Endothelial cell of umbilical vein (primary cell): ENCODE measurements at regions not wholly inside any gene's neighbourhood (a gene's known extent, or its start where the extent isn't known, plus 50 kb on each side); places are given as distances from the start of the nearest gene placed in this dataset.

ENCODE experiments used
- BruUV-seq: library from RNA; stranded (reverse); fragments of 400-500 nt; replicated peaks from 2 replicates; lab custom pipeline; 2021; lab: Mats Ljungman, UMichigan
- CTCF ChIA-PET: fragments of 300-600, 350-600 bp; sonication (Branson Sonifier 250); formaldehyde crosslinking; loops from one replicate; lab custom pipeline; 2021; ENCODE audit warnings: antibody characterized with exemption, inconsistent platforms; lab: Charles Lee
- POLR2A ChIA-PET: fragments of 300-600, 350-600 bp; sonication (Branson Sonifier 250); formaldehyde crosslinking; loops from one replicate; lab custom pipeline; 2021; ENCODE audit warnings: antibody characterized with exemption, inconsistent platforms; lab: Charles Lee
- DNase-seq: peaks from one replicate; pipeline ENCODE4 v3.0.0-alpha.2; 2011; ENCODE audit warnings: low read depth, low spot score
- FAIRE-seq: peaks from 2 replicates; lab custom pipeline; 2011; peaks lifted over from hg19 to GRCh38; lab: Jason Lieb, UNC
- H2AFZ ChIP-seq: 2 replicates; pipeline ENCODE4 v1.6.0; 2012; ENCODE audit warnings: low read depth, low read length, control low read depth, inconsistent platforms
- H3K27ac ChIP-seq: 2 replicates; pipeline ENCODE4 v1.5.1; 2011; ENCODE audit warnings: low read depth, mild to moderate bottlenecking, control low read depth, low read length, moderate library complexity; ENCODE audit not compliant: insufficient read depth
- H3K27me3 ChIP-seq, 2 experiments: 2 replicates each; pipeline versions ENCODE4 v1.6.0 to v1.6.1; 2011; ENCODE audit warnings: low read length in 2 of 2, mixed read lengths in 1 of 2; ENCODE audit not compliant: control insufficient read depth in 2 of 2, insufficient read depth in 2 of 2
- H3K36me3 ChIP-seq, 2 experiments: 2 replicates in 1 of 2; 3 replicates in 1 of 2; pipeline ENCODE4 v1.5.1; 2011; ENCODE audit warnings: low read length in 2 of 2, mild to moderate bottlenecking in 1 of 2, moderate library complexity in 1 of 2; ENCODE audit not compliant: control insufficient read depth in 2 of 2, insufficient read depth in 2 of 2; ENCODE audit errors: extremely low read depth in 1 of 2
- H3K4me1 ChIP-seq: 3 replicates; pipeline ENCODE4 v1.5.1; 2011; ENCODE audit warnings: mild to moderate bottlenecking, low read length; ENCODE audit not compliant: control insufficient read depth, insufficient read depth; ENCODE audit errors: extremely low read depth
- H3K4me2 ChIP-seq: 2 replicates; pipeline ENCODE4 v1.6.1; 2011; ENCODE audit warnings: low read length, control low read depth, mixed read lengths; ENCODE audit not compliant: insufficient read depth
- H3K4me3 ChIP-seq, 3 experiments: fragments of 200-600 bp in 1 of 3; sonication (generic), shearing (Covaris generic) in 1 of 3; replicated peaks in 1 of 3; 2 replicates each; pipeline ENCODE4 v1.5.1; 2011 to 2016; ENCODE audit warnings: control low read depth in 3 of 3, low read length in 3 of 3, mild to moderate bottlenecking in 2 of 3, inconsistent platforms in 1 of 3, low read depth in 1 of 3, moderate library complexity in 1 of 3; ENCODE audit not compliant: insufficient read depth in 1 of 3
- H3K79me2 ChIP-seq: 2 replicates; pipeline ENCODE4 v1.6.0; 2012; ENCODE audit warnings: low read length, inconsistent platforms; ENCODE audit not compliant: control insufficient read depth, insufficient read depth
- H3K9ac ChIP-seq: replicated peaks from 2 replicates; pipeline ENCODE3; 2011; ENCODE audit warnings: low read length, control low read depth; ENCODE audit not compliant: insufficient read depth; ENCODE audit errors: extremely low read depth
- H3K9me1 ChIP-seq: replicated peaks from 3 replicates; pipeline ENCODE4 v1.6.0; 2011; ENCODE audit warnings: mild to moderate bottlenecking, low read length; ENCODE audit not compliant: control insufficient read depth, insufficient read depth; ENCODE audit errors: extremely low read depth
- H3K9me3 ChIP-seq: replicated peaks from 2 replicates; pipeline ENCODE4 v1.5.1; 2012; ENCODE audit warnings: low read length, inconsistent platforms; ENCODE audit not compliant: control insufficient read depth, insufficient read depth
- H4K20me1 ChIP-seq: replicated peaks from 2 replicates; pipeline ENCODE3; 2011; ENCODE audit warnings: mild to moderate bottlenecking, low read length; ENCODE audit not compliant: control insufficient read depth, insufficient read depth; ENCODE audit errors: extremely low read depth
- CTCF ChIP-seq, 2 donors: IDR thresholded peaks; 1 replicate in 1 of 2; 2 replicates in 1 of 2; pipeline ENCODE4 v1.5.1; 2011; ENCODE audit warnings: low read length in 2 of 2, mild to moderate bottlenecking in 2 of 2, moderate library complexity in 2 of 2, control low read depth in 1 of 2, inconsistent platforms in 1 of 2, low read depth in 1 of 2; ENCODE audit not compliant: insufficient read depth in 1 of 2; ENCODE audit errors: extremely low read depth in 1 of 2
- EZH2 ChIP-seq: IDR thresholded peaks from 2 replicates; pipeline ENCODE4 v1.6.1; 2012; ENCODE audit warnings: borderline replicate concordance, low read depth, mild to moderate bottlenecking, moderate library complexity, low read length, inconsistent platforms; ENCODE audit not compliant: severe bottlenecking
- FOS ChIP-seq: IDR thresholded peaks from 2 replicates; pipeline ENCODE4 v1.6.1; 2011; ENCODE audit warnings: mild to moderate bottlenecking, low read length, moderate library complexity, borderline replicate concordance; ENCODE audit not compliant: insufficient read depth
- GATA2 ChIP-seq: IDR thresholded peaks from 2 replicates; pipeline ENCODE4 v1.7.0; 2011; ENCODE audit warnings: low read depth, mild to moderate bottlenecking, moderate library complexity, mixed read lengths, low read length; ENCODE audit not compliant: insufficient read length, insufficient read depth
- JUN ChIP-seq: IDR thresholded peaks from 2 replicates; pipeline ENCODE4 v1.6.1; 2011; ENCODE audit warnings: borderline replicate concordance, low read depth; ENCODE audit not compliant: insufficient read length, insufficient read depth
- MYC ChIP-seq: IDR thresholded peaks from one replicate; pipeline ENCODE4 v1.6.1; 2011; ENCODE audit warnings: mild to moderate bottlenecking, low read depth, low read length
- POLR2A ChIP-seq: IDR thresholded peaks from 2 replicates; pipeline ENCODE4 v1.6.1; 2012; ENCODE audit warnings: low read depth, mild to moderate bottlenecking, control low read depth, low read length
- POLR2AphosphoS5 ChIP-seq: IDR thresholded peaks from 2 replicates; pipeline ENCODE4 v1.6.1; 2012; ENCODE audit warnings: low read depth, mild to moderate bottlenecking, control low read depth, low read length, moderate library complexity; ENCODE audit not compliant: insufficient read depth
- dilution Hi-C: fragments of 300-500 bp; cut with MboI; formaldehyde crosslinking; loops from one replicate; pipeline ENCODE4 v1.15.0; 2019; ENCODE audit warnings: low sequenced_read_pairs; ENCODE audit not compliant: extremely low pct_ligation_motif_present
- intact Hi-C: fragments of 100-400 bp; cut with micrococcal nuclease; formaldehyde crosslinking; loops from one replicate; pipeline ENCODE4 v1.10.0; 2022

- dilution Hi-C loops = no loop called here
Measured at GRCh38 chr12:83896416-83896815, 1016.2 kb downstream of the SLC6A15 start.

GRCh38 chr12:83893101-83893500 lies 1019.5 kb downstream of the SLC6A15 start:
- BruUV-seq = no TSS peak
- intact Hi-C loops = no loop called here
- TF ChIP-seq GATA2 (no peak), JUN (no peak), EZH2 (no peak), POLR2A (no peak), POLR2AphosphoS5 (no peak), MYC (no peak), FOS (no peak), CTCF (IDR thresholded peaks at IDR 0.05; ENCODE audit: extremely low read depth in 1 of 2, insufficient read depth in 1 of 2, low read depth in 1 of 2, low read length in 2 of 2) (no peak)
- no peak overlapping the region for H3K9ac ChIP-seq
- no peaks in the 10 kb centered on the region for H3K79me2 ChIP-seq
- H3K4me3 ChIP-seq = no peak overlapping the region
- no peaks in the 10 kb centered on the region for H3K27me3 ChIP-seq
- no peaks in the 10 kb centered on the region for H3K9me1 ChIP-seq
- ChIA-PET CTCF (interaction anchor here (0.8 to 1.1 kb wide), 2 partner anchors 17 to 20 kb away, joined by 3 to 4 read pairs; no protein-coding TSS in a partner anchor), POLR2A (no interaction called here)
- no peak overlapping the region for H3K4me2 ChIP-seq
- FAIRE-seq = no peak
- no peaks in the 10 kb centered on the region for H3K9me3 ChIP-seq
- no peak for DNase-seq
- H3K27ac ChIP-seq = no peak overlapping the region
- H2AFZ ChIP-seq = no peak overlapping the region
- dilution Hi-C loops = no loop called here
- no peaks in the 10 kb centered on the region for H4K20me1 ChIP-seq
- H3K36me3 ChIP-seq = no peaks in the 10 kb centered on the region
- no peaks in the 10 kb centered on the region for H3K4me1 ChIP-seq

More at GRCh38 chr12:83896416-83896815, 1016.2 kb downstream of the SLC6A15 start:
- H3K9me3 ChIP-seq = no peaks in the 10 kb centered on the region
- no peak for DNase-seq
- no peak overlapping the region for H3K9ac ChIP-seq
- ChIA-PET POLR2A (no interaction called here), CTCF (interaction anchor here (1.1 kb wide), 2 partner anchors 10 to 92 kb away, joined by 3 read pairs; no protein-coding TSS in a partner anchor)
- H3K4me2 ChIP-seq = no peak overlapping the region
- FAIRE-seq = no peak
- H3K27me3 ChIP-seq = no peaks in the 10 kb centered on the region
- H3K4me3 ChIP-seq = no peak overlapping the region
- no peak overlapping the region for H3K27ac ChIP-seq
- H3K4me1 ChIP-seq = no peaks in the 10 kb centered on the region
- TF ChIP-seq FOS = no peak
- TF ChIP-seq POLR2AphosphoS5 = no peak
- TF ChIP-seq POLR2A = no peak
- no peaks in the 10 kb centered on the region for H3K36me3 ChIP-seq
- intact Hi-C loops = no loop called here
- no TSS peak for BruUV-seq
- H2AFZ ChIP-seq = no peak overlapping the region
- no peaks in the 10 kb centered on the region for H4K20me1 ChIP-seq
- no peaks in the 10 kb centered on the region for H3K79me2 ChIP-seq
- no peaks in the 10 kb centered on the region for H3K9me1 ChIP-seq
